CD4-positive, alpha-beta T cell treated with Interleukin-1 beta for 1 hour (primary cell): ENCODE measurements at regions not wholly inside any gene's neighbourhood (a gene's known extent, or its start where the extent isn't known, plus 50 kb on each side); places are given as distances from the start of the nearest gene placed in this dataset.
"Not testable (repeated sequence)": the region's sequence is repeated elsewhere in the genome, so short reads cannot be mapped to it uniquely, and the experiment has no call there.

Source experiments
- DNase-seq, 2 donors: peaks; one replicate each; pipeline ENCODE4 v3.0.0-alpha.2; 2020 to 2022

GRCh38 chr16:87043231-87044031, 273.8 kb downstream of the C16orf95 start:
- no peak for DNase-seq

- no peak for DNase-seq
Observed at GRCh38 chr16:87044032-87044382, 273.2 kb downstream of the C16orf95 start.

- no peak for DNase-seq
Observed at GRCh38 chr16:87044829-87045228, 272.4 kb downstream of the C16orf95 start.

GRCh38 chr16:87045466-87046216, 271.6 kb downstream of the C16orf95 start:
- DNase-seq, result no peak

- no peak for DNase-seq
Observed at GRCh38 chr16:87046235-87046634, 271.0 kb downstream of the C16orf95 start.

- no peak for DNase-seq
Observed at GRCh38 chr16:87047221-87048037, 269.8 kb downstream of the C16orf95 start.

GRCh38 chr16:87048038-87048729, 269.0 kb downstream of the C16orf95 start:
- DNase-seq, result no peak

GRCh38 chr16:87048730-87049115, 268.5 kb downstream of the C16orf95 start:
- no peak for DNase-seq

GRCh38 chr16:87049216-87049615, 268.0 kb downstream of the C16orf95 start:
- DNase-seq, result not testable (repeated sequence)

- DNase-seq, result no peak
Observed at GRCh38 chr16:87050142-87050541, 267.1 kb downstream of the C16orf95 start.

GRCh38 chr16:87051526-87052320, 265.5 kb downstream of the C16orf95 start:
- no peak for DNase-seq

- no peak for DNase-seq
Observed at GRCh38 chr16:87052506-87052905, 264.7 kb downstream of the C16orf95 start.

GRCh38 chr16:87053016-87053982, 263.9 kb downstream of the C16orf95 start:
- no peak for DNase-seq

- DNase-seq, result no peak
Observed at GRCh38 chr16:87054154-87054553, 263.0 kb downstream of the C16orf95 start.

GRCh38 chr16:87054856-87055255, 262.3 kb downstream of the C16orf95 start:
- DNase-seq, result no peak

GRCh38 chr16:87056083-87056482, 261.1 kb downstream of the C16orf95 start:
- no peak for DNase-seq

GRCh38 chr16:87056551-87056950, 260.6 kb downstream of the C16orf95 start:
- no peak for DNase-seq

GRCh38 chr16:87057211-87057881, 259.8 kb downstream of the C16orf95 start:
- no peak for DNase-seq

- DNase-seq, result no peak
Observed at GRCh38 chr16:87057951-87058560, 259.1 kb downstream of the C16orf95 start.
